ENCODE measurements at regions not wholly inside any gene's neighbourhood (a gene's known extent, or its start where the extent isn't known, plus 50 kb on each side); places are given as distances from the start of the nearest gene placed in this dataset.

DNA sequence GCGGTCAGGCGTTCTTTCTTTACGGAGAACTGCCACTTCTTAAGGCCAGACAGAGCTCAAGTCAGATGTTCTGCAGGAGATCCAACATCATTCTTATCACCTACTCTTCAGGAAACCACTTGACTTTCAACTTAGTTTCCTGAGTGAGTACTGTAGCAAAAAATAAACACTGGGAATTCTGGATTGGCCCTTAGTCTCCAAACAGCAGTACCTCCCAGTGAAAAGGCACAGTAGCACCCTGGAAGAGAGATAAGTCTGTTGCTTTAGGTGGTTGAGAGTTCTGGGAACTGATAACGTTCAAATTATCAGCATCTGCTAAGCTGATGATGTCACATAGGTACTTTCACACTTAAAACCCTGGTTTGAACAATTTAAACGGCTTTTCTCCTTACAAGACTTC is 971.8 kb upstream of the TENM4 start:
- Histone ChIP-seq H3K27me3 (ENCODE audit: insufficient read depth, poor library complexity, severe bottlenecking) (no peaks in the 10 kb centered on the region), H3K4me3 (replicated peaks; ENCODE audit: insufficient read depth, low read length) (no peak overlapping the region), H3K27ac (replicated peaks) (no peak overlapping the region)
- TF ChIP-seq SPI1 (IDR thresholded peaks at IDR 0.05; ENCODE audit: borderline replicate concordance, low read depth) (no peak), GABPA (IDR thresholded peaks at IDR 0.05; ENCODE audit: low read depth) (no peak), POLR2AphosphoS5 (IDR thresholded peaks at IDR 0.05; ENCODE audit: low read depth) (no peak), REST (IDR thresholded peaks at IDR 0.05; ENCODE audit: insufficient replicate concordance, low read depth) (no peak)
- TF ChIP-seq, protein P1, sequence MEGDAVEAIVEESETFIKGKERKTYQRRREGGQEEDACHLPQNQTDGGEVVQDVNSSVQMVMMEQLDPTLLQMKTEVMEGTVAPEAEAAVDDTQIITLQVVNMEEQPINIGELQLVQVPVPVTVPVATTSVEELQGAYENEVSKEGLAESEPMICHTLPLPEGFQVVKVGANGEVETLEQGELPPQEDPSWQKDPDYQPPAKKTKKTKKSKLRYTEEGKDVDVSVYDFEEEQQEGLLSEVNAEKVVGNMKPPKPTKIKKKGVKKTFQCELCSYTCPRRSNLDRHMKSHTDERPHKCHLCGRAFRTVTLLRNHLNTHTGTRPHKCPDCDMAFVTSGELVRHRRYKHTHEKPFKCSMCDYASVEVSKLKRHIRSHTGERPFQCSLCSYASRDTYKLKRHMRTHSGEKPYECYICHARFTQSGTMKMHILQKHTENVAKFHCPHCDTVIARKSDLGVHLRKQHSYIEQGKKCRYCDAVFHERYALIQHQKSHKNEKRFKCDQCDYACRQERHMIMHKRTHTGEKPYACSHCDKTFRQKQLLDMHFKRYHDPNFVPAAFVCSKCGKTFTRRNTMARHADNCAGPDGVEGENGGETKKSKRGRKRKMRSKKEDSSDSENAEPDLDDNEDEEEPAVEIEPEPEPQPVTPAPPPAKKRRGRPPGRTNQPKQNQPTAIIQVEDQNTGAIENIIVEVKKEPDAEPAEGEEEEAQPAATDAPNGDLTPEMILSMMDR (IDR thresholded peaks at IDR 0.05; ENCODE audit: insufficient read depth, low read length): no peak
- no peak for DNase-seq (ENCODE audit: low read depth in 1 of 2, low spot score in 1 of 2)

GRCh38 chr11:80393210-80393609 is 952.4 kb upstream of the TENM4 start:
- H3K4me3 ChIP-seq (replicated peaks; ENCODE audit: insufficient read depth, low read length): no peak overlapping the region
- DNase-seq (ENCODE audit: low read depth in 1 of 2, low spot score in 1 of 2): no peak
- TF ChIP-seq, protein P1 (IDR thresholded peaks at IDR 0.05; ENCODE audit: insufficient read depth, low read length): no peak
- no peak for TF ChIP-seq REST (IDR thresholded peaks at IDR 0.05; ENCODE audit: insufficient replicate concordance, low read depth)
- no peak for TF ChIP-seq POLR2AphosphoS5 (IDR thresholded peaks at IDR 0.05; ENCODE audit: low read depth)
- no peak for TF ChIP-seq GABPA (IDR thresholded peaks at IDR 0.05; ENCODE audit: low read depth)
- no peak for TF ChIP-seq SPI1 (IDR thresholded peaks at IDR 0.05; ENCODE audit: borderline replicate concordance, low read depth)
- no peak overlapping the region for H3K27ac ChIP-seq (replicated peaks)
- H3K27me3 ChIP-seq (ENCODE audit: insufficient read depth, poor library complexity, severe bottlenecking): no peaks in the 10 kb centered on the region

- no peak for DNase-seq (ENCODE audit: low read depth in 1 of 2, low spot score in 1 of 2)
- no peak overlapping the region for H3K27ac ChIP-seq (replicated peaks)
- H3K4me3 ChIP-seq (replicated peaks; ENCODE audit: insufficient read depth, low read length): no peak overlapping the region
- no peaks in the 10 kb centered on the region for H3K27me3 ChIP-seq (ENCODE audit: insufficient read depth, poor library complexity, severe bottlenecking)
- TF ChIP-seq REST (IDR thresholded peaks at IDR 0.05; ENCODE audit: insufficient replicate concordance, low read depth): no peak
- no peak for TF ChIP-seq SPI1 (IDR thresholded peaks at IDR 0.05; ENCODE audit: borderline replicate concordance, low read depth)
- no peak for TF ChIP-seq GABPA (IDR thresholded peaks at IDR 0.05; ENCODE audit: low read depth)
- TF ChIP-seq POLR2AphosphoS5 (IDR thresholded peaks at IDR 0.05; ENCODE audit: low read depth): no peak
- TF ChIP-seq, protein P1 (IDR thresholded peaks at IDR 0.05; ENCODE audit: insufficient read depth, low read length): no peak
Observed at GRCh38 chr11:80390505-80390904, 949.7 kb upstream of the TENM4 start.

All from HL-60 (cell line).